GM18526 (cell line): ENCODE measurements at regions not wholly inside any gene's neighbourhood (a gene's known extent, or its start where the extent isn't known, plus 50 kb on each side); places are given as distances from the start of the nearest gene placed in this dataset.

Experiments
- POLR2A ChIP-seq: IDR thresholded peaks from 3 replicates; pipeline ENCODE4 v1.6.1; 2011; ENCODE audit not compliant: insufficient read length; ENCODE audit errors: extremely low read depth

- no peak for TF ChIP-seq POLR2A
These were observed 148.8 kb upstream of the TBL1XR1 start for GRCh38 chr3:177345973-177346503.

- TF ChIP-seq POLR2A = no peak
These were observed 149.6 kb upstream of the TBL1XR1 start for GRCh38 chr3:177346878-177347277.

- TF ChIP-seq POLR2A = no peak
These were observed 150.3 kb upstream of the TBL1XR1 start for GRCh38 chr3:177347611-177348010.

- no peak for TF ChIP-seq POLR2A
These were observed 151.7 kb upstream of the TBL1XR1 start for GRCh38 chr3:177348974-177349373.

- TF ChIP-seq POLR2A = no peak
These were observed 152.1 kb upstream of the TBL1XR1 start for GRCh38 chr3:177349384-177349783.

GRCh38 chr3:177350121-177350520, 152.8 kb upstream of the TBL1XR1 start:
- no peak for TF ChIP-seq POLR2A

- no peak for TF ChIP-seq POLR2A
These were observed 153.9 kb upstream of the TBL1XR1 start for GRCh38 chr3:177351206-177351605.

- TF ChIP-seq POLR2A = no peak
These were observed 154.5 kb upstream of the TBL1XR1 start for GRCh38 chr3:177351757-177352158.

- TF ChIP-seq POLR2A = no peak
These were observed 155.1 kb upstream of the TBL1XR1 start for GRCh38 chr3:177352424-177352823.

GRCh38 chr3:177353140-177353539, 155.9 kb upstream of the TBL1XR1 start:
- TF ChIP-seq POLR2A = no peak

GRCh38 chr3:177354466-177354865, 157.2 kb upstream of the TBL1XR1 start:
- TF ChIP-seq POLR2A = no peak

- no peak for TF ChIP-seq POLR2A
These were observed 158.8 kb upstream of the TBL1XR1 start for GRCh38 chr3:177356113-177356512.

- no peak for TF ChIP-seq POLR2A
These were observed 159.7 kb upstream of the TBL1XR1 start for GRCh38 chr3:177356952-177357351.

GRCh38 chr3:177357352-177358090, 160.2 kb upstream of the TBL1XR1 start:
- no peak for TF ChIP-seq POLR2A

- peak; percentile 19 for TF ChIP-seq POLR2A
These were observed 161.1 kb upstream of the TBL1XR1 start for GRCh38 chr3:177358091-177358976.

GRCh38 chr3:177358977-177359592, 161.8 kb upstream of the TBL1XR1 start:
- TF ChIP-seq POLR2A = no peak
